GM12864 (cell line): ENCODE measurements at regions not wholly inside any gene's neighbourhood (a gene's known extent, or its start where the extent isn't known, plus 50 kb on each side); places are given as distances from the start of the nearest gene placed in this dataset.

Experiments
- DNase-seq: peaks from one replicate; pipeline ENCODE4 v3.0.0-alpha.2; 2011; ENCODE audit warnings: low read depth
- H3K4me3 ChIP-seq: 2 replicates; pipeline ENCODE4 v1.5.1; 2011; ENCODE audit warnings: mild to moderate bottlenecking, low read depth, low read length, control low read depth
- TF ChIP-seq, protein P1 (sequence below): IDR thresholded peaks from 2 replicates; pipeline ENCODE4 v1.5.1; 2011; ENCODE audit warnings: low read depth, mild to moderate bottlenecking, moderate library complexity, low read length, control low read depth, inconsistent platforms; ENCODE audit errors: missing control alignments

DNA sequence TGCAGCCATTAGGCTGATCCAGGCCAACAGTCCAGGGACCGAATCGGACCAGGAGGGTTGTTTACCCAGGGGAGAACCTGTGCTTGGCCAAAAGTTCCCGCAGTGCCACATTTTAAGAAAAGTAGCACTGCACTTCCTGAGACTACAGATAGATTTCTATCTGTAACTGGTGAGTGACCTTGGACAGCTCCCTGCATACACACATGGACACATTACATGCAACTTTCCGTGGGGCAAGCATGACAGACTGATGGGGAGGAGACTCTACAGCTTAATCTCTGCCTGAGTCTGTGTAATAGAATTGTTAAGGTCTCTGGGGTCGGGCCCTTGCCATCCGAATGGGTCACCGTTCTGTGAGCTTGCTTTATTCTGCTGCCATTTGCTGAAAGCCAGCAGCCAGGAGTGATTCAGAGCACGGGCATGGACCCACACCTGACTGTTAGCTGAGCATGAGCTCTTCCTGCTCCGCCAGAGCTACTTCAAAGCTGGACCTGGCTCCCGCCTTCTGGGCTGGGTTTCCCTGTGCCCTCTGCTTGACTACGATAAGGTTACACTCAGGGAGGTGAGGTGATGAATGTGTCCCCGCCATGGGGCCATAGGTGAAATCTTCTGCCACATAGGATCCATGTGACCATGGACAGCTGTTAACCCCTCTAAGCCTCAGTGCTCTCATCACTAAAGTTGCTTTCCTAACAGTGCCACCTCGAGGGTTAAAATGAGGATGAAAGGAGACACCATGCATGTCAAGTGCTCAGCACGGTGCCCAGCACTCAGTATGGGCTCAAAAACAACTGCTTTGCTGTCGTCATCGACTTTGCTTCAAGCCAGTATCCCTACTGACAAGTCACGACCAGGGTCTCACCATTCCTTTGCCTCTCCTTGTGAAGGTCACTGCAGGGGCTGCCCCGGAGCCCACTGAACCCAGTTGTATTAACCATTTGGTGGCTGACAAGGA is 200.0 kb downstream of the MELK start:
- DNase-seq = no peak
- no peak overlapping the region for H3K4me3 ChIP-seq
- TF ChIP-seq, protein P1, sequence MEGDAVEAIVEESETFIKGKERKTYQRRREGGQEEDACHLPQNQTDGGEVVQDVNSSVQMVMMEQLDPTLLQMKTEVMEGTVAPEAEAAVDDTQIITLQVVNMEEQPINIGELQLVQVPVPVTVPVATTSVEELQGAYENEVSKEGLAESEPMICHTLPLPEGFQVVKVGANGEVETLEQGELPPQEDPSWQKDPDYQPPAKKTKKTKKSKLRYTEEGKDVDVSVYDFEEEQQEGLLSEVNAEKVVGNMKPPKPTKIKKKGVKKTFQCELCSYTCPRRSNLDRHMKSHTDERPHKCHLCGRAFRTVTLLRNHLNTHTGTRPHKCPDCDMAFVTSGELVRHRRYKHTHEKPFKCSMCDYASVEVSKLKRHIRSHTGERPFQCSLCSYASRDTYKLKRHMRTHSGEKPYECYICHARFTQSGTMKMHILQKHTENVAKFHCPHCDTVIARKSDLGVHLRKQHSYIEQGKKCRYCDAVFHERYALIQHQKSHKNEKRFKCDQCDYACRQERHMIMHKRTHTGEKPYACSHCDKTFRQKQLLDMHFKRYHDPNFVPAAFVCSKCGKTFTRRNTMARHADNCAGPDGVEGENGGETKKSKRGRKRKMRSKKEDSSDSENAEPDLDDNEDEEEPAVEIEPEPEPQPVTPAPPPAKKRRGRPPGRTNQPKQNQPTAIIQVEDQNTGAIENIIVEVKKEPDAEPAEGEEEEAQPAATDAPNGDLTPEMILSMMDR = no peak

DNA sequence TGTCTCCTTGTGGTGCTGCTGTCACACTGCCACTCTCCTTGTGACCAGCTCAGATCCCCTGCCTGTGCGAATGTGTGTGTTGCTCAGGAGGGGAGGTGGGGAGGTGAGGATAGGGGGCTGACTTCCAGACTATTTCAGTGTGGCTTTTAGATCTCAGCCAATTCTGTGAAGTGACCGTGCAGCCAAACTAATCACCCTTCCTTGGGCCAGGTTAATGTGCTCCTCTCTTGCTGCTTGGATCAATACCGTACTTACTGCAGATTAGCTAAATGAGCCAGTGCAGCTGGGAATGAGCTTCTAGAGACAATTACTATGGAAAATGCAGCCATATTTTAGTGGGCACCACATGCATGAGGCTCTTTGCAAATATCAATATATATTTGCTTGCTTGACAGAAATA is 206.0 kb downstream of the MELK start:
- TF ChIP-seq, protein P1 = no peak
- no peak overlapping the region for H3K4me3 ChIP-seq
- no peak for DNase-seq

DNA sequence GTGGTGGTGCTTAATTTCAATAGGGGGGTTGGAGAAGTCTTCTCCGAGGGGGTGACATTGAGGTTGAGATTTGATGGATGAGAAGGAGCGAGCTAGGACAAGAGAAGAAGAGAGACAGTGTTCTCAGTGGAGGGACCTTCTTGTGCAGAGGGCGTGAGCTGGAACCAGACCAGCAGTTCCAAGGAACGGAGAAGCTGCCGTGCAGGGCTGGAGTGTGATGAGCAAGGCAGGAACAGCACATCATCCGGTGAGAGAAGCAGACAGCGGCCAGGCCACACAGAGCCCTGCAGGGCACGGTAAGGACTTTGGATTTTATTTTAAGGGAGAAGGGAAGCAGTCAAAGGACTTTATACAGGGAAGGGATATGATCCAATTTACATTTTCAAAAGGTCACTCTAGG is 206.9 kb downstream of the MELK start:
- TF ChIP-seq, protein P1 = no peak
- no peak overlapping the region for H3K4me3 ChIP-seq
- no peak for DNase-seq

DNA sequence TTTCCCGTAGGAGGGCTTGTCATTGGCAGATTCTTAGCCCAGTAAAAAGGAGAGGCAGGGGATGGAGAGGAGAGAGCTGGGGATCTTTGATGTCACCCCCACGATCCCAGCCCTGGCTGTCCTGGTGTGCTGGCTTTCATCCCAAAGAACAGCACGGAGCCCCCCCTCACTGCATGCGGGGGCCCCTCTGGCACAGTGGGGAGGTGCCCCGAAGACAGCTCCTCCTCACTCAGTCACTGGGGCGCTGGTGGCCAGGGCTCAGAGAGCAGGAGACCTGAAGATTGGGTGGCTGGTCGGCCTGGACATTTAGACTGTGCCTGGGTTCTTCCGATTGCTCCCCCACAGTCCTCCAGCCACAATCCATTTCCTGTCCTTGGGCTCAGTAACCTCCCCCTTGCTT is 207.5 kb downstream of the MELK start:
- TF ChIP-seq, protein P1 = no peak
- H3K4me3 ChIP-seq = no peak overlapping the region
- DNase-seq = no peak

DNA sequence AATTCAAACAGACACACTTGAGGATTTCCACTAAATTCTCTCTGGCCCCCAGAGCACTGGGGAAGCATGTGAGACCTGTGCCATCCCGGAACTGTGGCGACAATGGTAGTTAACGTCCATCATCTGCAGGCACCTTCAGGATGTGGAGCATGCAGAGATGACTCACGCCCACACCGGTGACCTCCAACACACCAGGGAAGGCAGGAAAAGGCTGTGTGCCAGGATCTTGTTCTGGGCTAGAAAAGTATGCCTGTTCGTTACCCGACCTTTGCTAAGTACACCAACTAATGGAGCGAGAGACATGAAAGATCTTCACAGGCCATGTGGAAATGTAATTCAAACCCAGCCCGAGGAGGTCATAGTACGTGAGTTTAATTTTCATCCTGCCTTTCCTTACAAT is 208.8 kb downstream of the MELK start:
- TF ChIP-seq, protein P1 = no peak
- H3K4me3 ChIP-seq = no peak overlapping the region
- no peak for DNase-seq
